Activated CD4-positive, alpha-beta T cell treated with anti-CD3 and anti-CD28 coated beads, Interleukin-2, amount 50 U/mL, for 48 hours (primary cell): ENCODE measurements at regions not wholly inside any gene's neighbourhood (a gene's known extent, or its start where the extent isn't known, plus 50 kb on each side); places are given as distances from the start of the nearest gene placed in this dataset.

Experiments used
- DNase-seq, 2 experiments: peaks; one replicate each; pipeline ENCODE4 v3.0.0-alpha.2; 2020

- DNase-seq, result no peak
These were observed 49.9 kb upstream of the MAFB start for GRCh38 chr20:40738976-40739375.

GRCh38 chr20:40739841-40740240, 50.8 kb upstream of the MAFB start:
- no peak for DNase-seq

GRCh38 chr20:40741507-40742106, 52.6 kb upstream of the MAFB start:
- peak; percentile 39 to 49 for DNase-seq

- no peak for DNase-seq
These were observed 54.2 kb upstream of the MAFB start for GRCh38 chr20:40743141-40743775.

- no peak for DNase-seq
These were observed 55.2 kb upstream of the MAFB start for GRCh38 chr20:40744072-40744817.

- no peak for DNase-seq
These were observed 55.8 kb upstream of the MAFB start for GRCh38 chr20:40744818-40745175.

GRCh38 chr20:40746251-40746650, 57.2 kb upstream of the MAFB start:
- DNase-seq, result no peak

GRCh38 chr20:40748182-40748581, 59.1 kb upstream of the MAFB start:
- DNase-seq, result no peak

- no peak for DNase-seq
These were observed 61.0 kb upstream of the MAFB start for GRCh38 chr20:40749985-40750506.

GRCh38 chr20:40750541-40751035, 61.6 kb upstream of the MAFB start:
- DNase-seq, result no peak

- no peak for DNase-seq
These were observed 64.4 kb upstream of the MAFB start for GRCh38 chr20:40753472-40753871.

- DNase-seq, result no peak
These were observed 65.4 kb upstream of the MAFB start for GRCh38 chr20:40754339-40754943.

GRCh38 chr20:40757087-40757486, 68.1 kb upstream of the MAFB start:
- no peak for DNase-seq

- no peak for DNase-seq
These were observed 69.8 kb upstream of the MAFB start for GRCh38 chr20:40758790-40759189.

- no peak for DNase-seq
These were observed 71.4 kb upstream of the MAFB start for GRCh38 chr20:40760399-40760798.

GRCh38 chr20:40763646-40764295, 74.7 kb upstream of the MAFB start:
- DNase-seq, result no peak

- DNase-seq, result no peak
These were observed 76.9 kb upstream of the MAFB start for GRCh38 chr20:40765814-40766480.

GRCh38 chr20:40766790-40767614, 78.0 kb upstream of the MAFB start:
- no peak for DNase-seq

GRCh38 chr20:40767615-40767924, 78.5 kb upstream of the MAFB start:
- no peak for DNase-seq

- DNase-seq, result no peak
These were observed 79.1 kb upstream of the MAFB start for GRCh38 chr20:40768105-40768504.

GRCh38 chr20:40769677-40770285, 80.7 kb upstream of the MAFB start:
- no peak for DNase-seq
